Panc1 (cell line): ENCODE measurements at regions not wholly inside any gene's neighbourhood (a gene's known extent, or its start where the extent isn't known, plus 50 kb on each side); places are given as distances from the start of the nearest gene placed in this dataset.

ENCODE experiments used
- ATAC-seq: fragments of 200-7000 bp; cut with Tn5 transposase; 2 replicates; pipeline ENCODE4 v1.9.1; 2020; ENCODE audit warnings: mild to moderate bottlenecking, moderate library complexity
- BruUV-seq: library from RNA; stranded (reverse); fragments of 400-500 nt; replicated peaks from 2 replicates; lab custom pipeline; 2021; lab: Mats Ljungman, UMichigan
- CTCF ChIA-PET: fragments of 300-600 bp; sonication (Branson Sonifier 250); formaldehyde crosslinking; loops from one replicate; lab custom pipeline; 2022; ENCODE audit warnings: antibody characterized with exemption; lab: Charles Lee
- POLR2A ChIA-PET: fragments of 300-600 bp; sonication (Branson Sonifier 250); formaldehyde crosslinking; loops from one replicate; lab custom pipeline; 2022; ENCODE audit warnings: antibody characterized with exemption; lab: Charles Lee
- DNase-seq: peaks from one replicate; pipeline ENCODE4 v3.0.0-alpha.2; 2010; ENCODE audit warnings: low read depth, low spot score
- H3K27ac ChIP-seq: 2 replicates; pipeline ENCODE4 v1.5.1; 2011; ENCODE audit warnings: mild to moderate bottlenecking, low read length, inconsistent platforms
- H3K27me3 ChIP-seq: fragments of 200-500 bp; sonication (Bioruptor generic); 2 replicates; pipeline ENCODE4 v1.6.0; 2014; ENCODE audit warnings: low read length, inconsistent platforms; ENCODE audit not compliant: control insufficient read depth, insufficient read depth
- H3K36me3 ChIP-seq: fragments of 200-500 bp; sonication (Bioruptor generic); 2 replicates; pipeline ENCODE4 v1.5.1; 2014; ENCODE audit warnings: inconsistent platforms, mild to moderate bottlenecking, low read length, moderate library complexity; ENCODE audit not compliant: control insufficient read depth, insufficient read depth
- H3K4me1 ChIP-seq: 2 replicates; pipeline ENCODE4 v1.5.1; 2011; ENCODE audit warnings: inconsistent platforms, mild to moderate bottlenecking, low read length, moderate library complexity; ENCODE audit not compliant: control insufficient read depth, insufficient read depth
- H3K4me3 ChIP-seq, 2 experiments: 2 replicates each; pipeline ENCODE4 v1.5.1; 2011 to 2012; ENCODE audit warnings: low read depth in 2 of 2, low read length in 2 of 2, mild to moderate bottlenecking in 2 of 2, inconsistent platforms in 1 of 2, moderate library complexity in 1 of 2
- H3K9me3 ChIP-seq: fragments of 200-500 bp; sonication (Bioruptor generic); 2 replicates; pipeline ENCODE4 v1.5.1; 2014; ENCODE audit warnings: low read depth, mild to moderate bottlenecking, inconsistent platforms, low read length, moderate library complexity; ENCODE audit not compliant: control insufficient read depth, insufficient read depth
- CTCF ChIP-seq: fragments of 450-650 bp; IDR thresholded peaks from 2 replicates; pipeline ENCODE4 v1.5.1; 2017; ENCODE audit warnings: mild to moderate bottlenecking
- POLR2AphosphoS5 ChIP-seq: IDR thresholded peaks from 2 replicates; pipeline ENCODE4 v1.6.1; 2012; ENCODE audit warnings: mild to moderate bottlenecking, low read depth, low read length, moderate library complexity
- SIN3A ChIP-seq: IDR thresholded peaks from 2 replicates; pipeline ENCODE4 v1.6.1; 2012; ENCODE audit warnings: low read depth, mild to moderate bottlenecking, low read length, moderate library complexity, borderline replicate concordance; ENCODE audit not compliant: insufficient read depth
- TCF7L2 ChIP-seq: IDR thresholded peaks from 2 replicates; pipeline ENCODE4 v1.6.1; 2011; ENCODE audit warnings: mild to moderate bottlenecking, low read depth, low read length, inconsistent platforms
- in situ Hi-C: cut with HindIII; loops from 2 replicates; pipeline ENCODE4 v1.10.0; 2016; ENCODE audit warnings: low sequenced_read_pairs, low pct_unique_long_range_greater_than_20kb
- intact Hi-C: fragments of 100-400 bp; cut with micrococcal nuclease; formaldehyde crosslinking; loops from one replicate; pipeline ENCODE4 v1.10.0; 2022; ENCODE audit not compliant: unreplicated experiment
- TF ChIP-seq, protein P1 (sequence below), 2 experiments: IDR thresholded peaks; 2 replicates each; pipeline ENCODE4 v1.6.1; 2011 to 2012; ENCODE audit warnings: low read depth in 2 of 2, control low read depth in 1 of 2, low read length in 1 of 2, mild to moderate bottlenecking in 1 of 2, moderate library complexity in 1 of 2; ENCODE audit not compliant: insufficient read depth in 1 of 2

- TF ChIP-seq POLR2AphosphoS5: no peak
- TF ChIP-seq, protein P1, sequence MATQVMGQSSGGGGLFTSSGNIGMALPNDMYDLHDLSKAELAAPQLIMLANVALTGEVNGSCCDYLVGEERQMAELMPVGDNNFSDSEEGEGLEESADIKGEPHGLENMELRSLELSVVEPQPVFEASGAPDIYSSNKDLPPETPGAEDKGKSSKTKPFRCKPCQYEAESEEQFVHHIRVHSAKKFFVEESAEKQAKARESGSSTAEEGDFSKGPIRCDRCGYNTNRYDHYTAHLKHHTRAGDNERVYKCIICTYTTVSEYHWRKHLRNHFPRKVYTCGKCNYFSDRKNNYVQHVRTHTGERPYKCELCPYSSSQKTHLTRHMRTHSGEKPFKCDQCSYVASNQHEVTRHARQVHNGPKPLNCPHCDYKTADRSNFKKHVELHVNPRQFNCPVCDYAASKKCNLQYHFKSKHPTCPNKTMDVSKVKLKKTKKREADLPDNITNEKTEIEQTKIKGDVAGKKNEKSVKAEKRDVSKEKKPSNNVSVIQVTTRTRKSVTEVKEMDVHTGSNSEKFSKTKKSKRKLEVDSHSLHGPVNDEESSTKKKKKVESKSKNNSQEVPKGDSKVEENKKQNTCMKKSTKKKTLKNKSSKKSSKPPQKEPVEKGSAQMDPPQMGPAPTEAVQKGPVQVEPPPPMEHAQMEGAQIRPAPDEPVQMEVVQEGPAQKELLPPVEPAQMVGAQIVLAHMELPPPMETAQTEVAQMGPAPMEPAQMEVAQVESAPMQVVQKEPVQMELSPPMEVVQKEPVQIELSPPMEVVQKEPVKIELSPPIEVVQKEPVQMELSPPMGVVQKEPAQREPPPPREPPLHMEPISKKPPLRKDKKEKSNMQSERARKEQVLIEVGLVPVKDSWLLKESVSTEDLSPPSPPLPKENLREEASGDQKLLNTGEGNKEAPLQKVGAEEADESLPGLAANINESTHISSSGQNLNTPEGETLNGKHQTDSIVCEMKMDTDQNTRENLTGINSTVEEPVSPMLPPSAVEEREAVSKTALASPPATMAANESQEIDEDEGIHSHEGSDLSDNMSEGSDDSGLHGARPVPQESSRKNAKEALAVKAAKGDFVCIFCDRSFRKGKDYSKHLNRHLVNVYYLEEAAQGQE (IDR thresholded peaks at IDR 0.05; ENCODE audit: insufficient read depth in 1 of 2, low read depth in 2 of 2, low read length in 1 of 2): no peak
- TF ChIP-seq TCF7L2: no peak
- TF ChIP-seq CTCF: no peak
- no peak for TF ChIP-seq SIN3A
- POLR2A ChIA-PET: no interaction called here
- intact Hi-C loops: no loop called here
Observed at GRCh38 chr2:195438692-195439091, 218.3 kb upstream of the SLC39A10 start.

GRCh38 chr2:195437521-195437920, 219.5 kb upstream of the SLC39A10 start:
- in situ Hi-C loops (no loop called here), intact Hi-C loops (no loop called here)
- Histone ChIP-seq H3K9me3 (peaks cover 6% of the 10 kb centered on the region; the same call in 1 of the 2 replicates), H3K4me1 (no peaks in the 10 kb centered on the region), H3K4me3 (no peak overlapping the region), H3K27me3 (no peaks in the 10 kb centered on the region), H3K36me3 (no peaks in the 10 kb centered on the region), H3K27ac (no peak overlapping the region)
- TF ChIP-seq POLR2AphosphoS5 (no peak), CTCF (no peak), TCF7L2 (no peak), SIN3A (no peak)
- TF ChIP-seq, protein P1 (IDR thresholded peaks at IDR 0.05; ENCODE audit: insufficient read depth in 1 of 2, low read depth in 2 of 2, low read length in 1 of 2): no peak
- CTCF ChIA-PET: interaction anchor here (0.6 kb wide), 1 partner anchor 136 kb away, joined by 4 read pairs; no protein-coding TSS in a partner anchor
- BruUV-seq: no TSS peak
- DNase-seq: no peak
- ATAC-seq: no peak
- POLR2A ChIA-PET: no interaction called here

More at GRCh38 chr2:195438692-195439091, 218.3 kb upstream of the SLC39A10 start:
- H3K4me1 ChIP-seq: no peaks in the 10 kb centered on the region
- DNase-seq: no peak
- BruUV-seq: no TSS peak
- no peaks in the 10 kb centered on the region for H3K27me3 ChIP-seq
- no peaks in the 10 kb centered on the region for H3K36me3 ChIP-seq
- no peak for ATAC-seq
- H3K9me3 ChIP-seq: peaks cover 6% of the 10 kb centered on the region; the same call in 1 of the 2 replicates
- H3K27ac ChIP-seq: no peak overlapping the region
- no peak overlapping the region for H3K4me3 ChIP-seq
- in situ Hi-C loops: no loop called here
- CTCF ChIA-PET: no interaction called here
